Activated T-cell treated with anti-CD3 and anti-CD28 coated beads for 4 hours (primary cell): ENCODE measurements at regions not wholly inside any gene's neighbourhood (a gene's known extent, or its start where the extent isn't known, plus 50 kb on each side); places are given as distances from the start of the nearest gene placed in this dataset.
"Not testable (repeated sequence)": the region's sequence is repeated elsewhere in the genome, so short reads cannot be mapped to it uniquely, and the experiment has no call there.

ENCODE experiments used
- DNase-seq: peaks from one replicate; pipeline ENCODE4 v3.0.0-alpha.2; 2020

- DNase-seq: no peak
Measured at GRCh38 chrX:73940893-73941470, 88.5 kb upstream of the XIST start.

DNA sequence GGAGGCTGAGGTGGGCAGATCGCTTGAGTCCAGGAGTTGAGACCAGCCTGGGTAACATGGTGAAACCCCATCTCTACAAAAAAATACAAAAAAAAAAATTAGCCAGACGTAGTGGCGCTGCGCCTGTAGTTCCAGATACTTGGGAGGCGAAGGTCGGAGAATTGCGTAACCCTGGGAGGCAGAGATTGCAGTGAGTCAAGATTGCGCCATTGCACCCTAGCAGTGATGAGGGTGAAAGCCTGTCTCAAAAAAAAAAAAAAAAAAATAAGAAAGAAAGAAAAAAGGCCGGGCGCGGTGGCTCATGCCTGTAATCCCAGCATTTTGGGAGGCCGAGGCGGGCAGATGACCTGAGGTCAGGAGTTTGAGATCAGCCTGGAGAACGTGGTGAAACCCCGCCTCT, 85.3 kb upstream of the XIST start:
- DNase-seq: not testable (repeated sequence)

GRCh38 chrX:73932522-73932921, 80.0 kb upstream of the XIST start:
- no peak for DNase-seq

- no peak for DNase-seq
Measured at GRCh38 chrX:73930300-73930699, 77.8 kb upstream of the XIST start.

DNA sequence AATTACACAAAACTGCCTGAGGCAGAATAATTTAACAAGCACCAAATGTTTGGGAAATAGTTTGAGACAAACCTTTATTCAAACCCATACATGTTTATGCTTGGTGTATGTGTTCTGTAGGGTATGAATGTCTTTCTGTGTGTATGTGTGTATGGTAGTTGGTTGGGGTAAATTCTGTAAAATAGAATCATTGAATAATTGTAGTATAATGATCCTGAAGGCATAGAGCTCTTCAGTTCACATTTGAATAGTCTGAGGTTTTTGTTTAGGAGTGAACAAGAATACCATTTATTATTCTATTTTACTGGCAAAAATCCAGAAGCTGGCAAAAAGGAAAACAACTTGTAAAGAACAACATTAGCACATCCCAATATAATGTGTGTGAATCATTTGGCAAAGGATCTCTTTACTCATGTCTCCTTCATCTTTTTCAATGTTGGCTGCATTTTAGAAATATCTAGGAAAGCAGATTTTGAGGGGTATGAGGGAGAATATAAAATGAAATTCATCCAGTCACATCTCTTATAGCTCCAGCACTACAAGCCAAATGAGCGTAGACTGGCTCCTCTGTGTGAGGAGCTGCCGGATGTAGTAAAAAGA, 70.4 kb upstream of the XIST start:
- DNase-seq: no peak

DNA sequence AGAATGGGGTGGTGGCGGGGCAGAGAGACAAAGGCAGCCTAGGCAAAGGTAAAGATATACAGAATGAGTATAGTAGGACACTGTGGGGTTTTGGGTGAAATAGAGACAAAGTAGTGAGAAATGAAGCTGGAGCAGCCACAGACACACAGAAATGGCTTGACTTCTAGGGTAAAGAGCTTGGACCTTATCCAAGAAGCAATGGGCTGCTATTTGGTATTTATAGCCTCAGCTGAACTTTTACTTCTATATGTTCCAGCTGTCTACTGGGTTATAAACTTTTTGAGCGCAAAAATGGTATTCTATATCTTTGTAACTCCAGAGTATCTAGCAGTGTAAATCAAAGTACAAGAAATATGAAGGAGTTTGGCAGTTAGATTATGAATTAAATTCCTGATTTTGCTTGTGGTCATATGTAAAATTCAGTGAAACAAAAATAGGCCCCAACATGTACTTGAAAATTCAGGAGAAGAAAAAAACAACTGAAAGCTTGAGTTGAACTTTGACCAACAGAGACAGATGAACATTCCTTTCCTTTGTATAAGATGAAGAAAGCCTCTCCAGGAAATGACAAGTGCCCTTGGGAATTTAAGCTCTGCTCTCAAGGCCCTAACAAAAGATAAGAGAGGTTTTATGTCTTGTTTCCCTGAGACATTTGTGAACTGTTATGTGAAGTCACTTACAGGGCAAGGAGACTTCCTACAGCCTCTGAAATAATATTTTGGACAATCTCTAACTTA, 64.6 kb upstream of the XIST start:
- no peak for DNase-seq

GRCh38 chrX:73916489-73916888, 64.0 kb upstream of the XIST start:
- no peak for DNase-seq

- not testable (repeated sequence) for DNase-seq
Measured at GRCh38 chrX:73914792-73915191, 62.3 kb upstream of the XIST start.

GRCh38 chrX:73913580-73913979, 61.1 kb upstream of the XIST start:
- no peak for DNase-seq

DNA sequence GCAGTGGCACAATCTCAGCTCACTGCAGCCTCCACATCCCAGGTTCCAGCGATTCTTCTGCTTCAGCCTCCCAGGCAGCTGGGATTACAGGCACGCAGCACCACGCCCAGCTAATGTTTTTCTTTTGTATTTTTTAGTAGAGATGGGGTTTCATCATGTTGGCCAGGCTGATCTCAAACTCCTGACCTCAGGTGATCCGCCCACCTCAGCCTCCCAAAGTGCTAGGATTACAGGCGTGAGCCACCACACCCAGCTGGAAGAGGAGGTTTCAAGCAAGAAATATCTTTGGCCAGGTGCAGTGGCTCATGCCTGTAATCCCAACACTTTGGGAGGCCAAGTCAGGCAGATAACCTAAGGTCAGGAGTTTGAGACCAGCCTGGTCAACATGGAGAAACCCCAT, 59.4 kb upstream of the XIST start:
- DNase-seq: not testable (repeated sequence)

DNA sequence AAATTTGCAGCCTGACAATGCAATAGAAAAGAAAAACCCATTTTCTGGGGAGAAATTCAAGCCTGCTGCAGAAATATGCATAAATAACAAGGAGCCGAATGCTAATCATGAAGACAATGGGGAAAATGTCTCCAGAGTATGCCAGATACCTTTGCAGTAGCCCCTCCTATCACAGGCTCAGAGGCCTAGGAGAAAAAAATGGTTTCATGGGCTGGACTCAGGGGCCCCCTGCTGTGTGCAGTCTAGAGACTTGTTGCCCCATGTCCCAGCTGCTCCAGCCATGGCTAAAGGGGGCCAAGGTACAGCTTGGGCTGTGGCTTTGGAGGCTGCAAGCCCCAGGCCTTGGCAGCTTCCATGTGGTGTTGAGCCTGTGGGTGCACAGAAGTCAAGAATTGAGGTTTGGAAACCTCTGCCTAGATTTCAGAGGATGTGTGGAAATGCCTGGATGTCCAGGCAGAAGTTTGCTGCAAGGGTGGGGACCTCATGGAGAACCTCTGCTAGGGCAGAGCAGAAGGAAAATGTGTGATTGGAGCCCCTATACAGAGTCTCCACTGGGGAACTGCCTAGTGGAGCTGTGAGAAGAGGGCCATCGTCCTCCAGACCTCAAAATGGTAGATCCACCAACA, 53.3 kb upstream of the XIST start:
- not testable (repeated sequence) for DNase-seq

DNA sequence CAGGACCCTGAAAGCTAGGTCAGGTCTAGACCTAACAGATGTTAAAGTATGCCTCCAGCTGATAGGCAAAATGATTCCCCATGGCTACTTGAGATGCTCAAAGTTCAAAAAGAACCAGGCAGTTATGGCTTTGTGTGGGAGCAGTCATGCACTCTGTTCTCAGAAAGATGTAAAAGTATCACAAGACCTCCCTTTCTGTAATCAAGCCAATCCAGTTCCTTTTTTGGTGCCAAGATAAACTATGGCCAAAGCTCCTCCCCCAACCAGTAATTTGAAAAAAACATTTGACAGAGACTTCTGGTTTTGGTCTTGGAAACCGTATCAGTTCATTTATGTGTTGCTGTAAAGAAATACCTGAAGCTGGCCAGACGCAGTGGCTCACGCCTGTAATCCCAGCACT, 51.4 kb upstream of the XIST start:
- no peak for DNase-seq
